HuH-7.5 (cell line): ENCODE measurements at regions not wholly inside any gene's neighbourhood (a gene's known extent, or its start where the extent isn't known, plus 50 kb on each side); places are given as distances from the start of the nearest gene placed in this dataset.
A peak's percentile ranks its signal among the peaks of the same experiment; 100 is the strongest.
"Not testable (repeated sequence)": the region's sequence is repeated elsewhere in the genome, so short reads cannot be mapped to it uniquely, and the experiment has no call there.

Experiments used
- DNase-seq: peaks from one replicate; pipeline ENCODE4 v3.0.0; 2011; ENCODE audit warnings: low spot score

- no peak for DNase-seq
Measured at GRCh38 chr3:153752405-153753027, 368.7 kb upstream of the ARHGEF26 start.

GRCh38 chr3:153753035-153753434, 368.2 kb upstream of the ARHGEF26 start:
- no peak for DNase-seq

- DNase-seq = no peak
Measured at GRCh38 chr3:153756816-153757215, 364.4 kb upstream of the ARHGEF26 start.

GRCh38 chr3:153757839-153758238, 363.4 kb upstream of the ARHGEF26 start:
- no peak for DNase-seq

- no peak for DNase-seq
Measured at GRCh38 chr3:153760948-153761347, 360.2 kb upstream of the ARHGEF26 start.

- no peak for DNase-seq
Measured at GRCh38 chr3:153762411-153763235, 358.6 kb upstream of the ARHGEF26 start.

- DNase-seq = no peak
Measured at GRCh38 chr3:153767601-153768560, 353.3 kb upstream of the ARHGEF26 start.

GRCh38 chr3:153768561-153769469, 352.4 kb upstream of the ARHGEF26 start:
- DNase-seq = peak; percentile 28

- no peak for DNase-seq
Measured at GRCh38 chr3:153783106-153783505, 338.1 kb upstream of the ARHGEF26 start.

GRCh38 chr3:153783741-153784480, 337.3 kb upstream of the ARHGEF26 start:
- no peak for DNase-seq

- DNase-seq = no peak
Measured at GRCh38 chr3:153785901-153786300, 335.3 kb upstream of the ARHGEF26 start.

GRCh38 chr3:153789380-153789779, 331.8 kb upstream of the ARHGEF26 start:
- DNase-seq = no peak

GRCh38 chr3:153797056-153797455, 324.1 kb upstream of the ARHGEF26 start:
- DNase-seq = not testable (repeated sequence)

GRCh38 chr3:153809097-153809496, 312.1 kb upstream of the ARHGEF26 start:
- no peak for DNase-seq

- DNase-seq = no peak
Measured at GRCh38 chr3:153818338-153818737, 302.9 kb upstream of the ARHGEF26 start.

GRCh38 chr3:153820035-153820434, 301.2 kb upstream of the ARHGEF26 start:
- no peak for DNase-seq

- DNase-seq = not testable (repeated sequence)
Measured at GRCh38 chr3:153828346-153828745, 292.8 kb upstream of the ARHGEF26 start.

GRCh38 chr3:153829606-153830170, 291.5 kb upstream of the ARHGEF26 start:
- DNase-seq = no peak

GRCh38 chr3:153830552-153830951, 290.6 kb upstream of the ARHGEF26 start:
- DNase-seq = peak; percentile 24

- DNase-seq = no peak
Measured at GRCh38 chr3:153835540-153835939, 285.6 kb upstream of the ARHGEF26 start.
